PC-9 (cell line): ENCODE measurements at regions not wholly inside any gene's neighbourhood (a gene's known extent, or its start where the extent isn't known, plus 50 kb on each side); places are given as distances from the start of the nearest gene placed in this dataset.

Source experiments
- BruUV-seq: library from RNA; stranded (reverse); fragments of 400-500 nt; replicated peaks from 2 replicates; lab custom pipeline; 2021; lab: Mats Ljungman, UMichigan
- CTCF ChIA-PET: fragments of 300-600 bp; sonication (Branson Sonifier 250); formaldehyde crosslinking; loops from one replicate; lab custom pipeline; 2022; ENCODE audit warnings: antibody characterized with exemption; lab: Charles Lee
- POLR2A ChIA-PET: fragments of 300-600 bp; sonication (Branson Sonifier 250); formaldehyde crosslinking; loops from one replicate; lab custom pipeline; 2022; ENCODE audit warnings: antibody characterized with exemption; ENCODE audit not compliant: unreplicated experiment; lab: Charles Lee
- DNase-seq, 2 experiments: peaks; one replicate each; pipeline versions ENCODE4 v3.0.0 to v3.0.0-alpha.2; 2015 to 2022; ENCODE audit warnings: mixed read lengths in 1 of 2
- H2AFZ ChIP-seq: fragments of 200-600 bp; sonication (generic); 2 replicates; pipeline ENCODE4 v1.8.1; 2017; ENCODE audit warnings: antibody characterized with exemption
- H3F3A ChIP-seq: fragments of 200-600 bp; sonication (generic); 2 replicates; pipeline ENCODE4 v1.8.1; 2017; ENCODE audit warnings: antibody characterized with exemption, mild to moderate bottlenecking, low read depth; ENCODE audit not compliant: insufficient read depth
- H3K27ac ChIP-seq: fragments of 200-600 bp; sonication (generic); 2 replicates; pipeline ENCODE4 v1.6.1; 2016; ENCODE audit warnings: mixed run types
- H3K27me3 ChIP-seq: fragments of 200-600 bp; sonication (generic); 2 replicates; pipeline ENCODE4 v1.6.1; 2016; ENCODE audit warnings: low read depth, mixed run types; ENCODE audit not compliant: insufficient read depth
- H3K36me3 ChIP-seq: fragments of 200-600 bp; sonication (generic); 2 replicates; pipeline ENCODE4 v1.6.1; 2016; ENCODE audit warnings: low read depth, mixed run types
- H3K4me1 ChIP-seq: fragments of 200-600 bp; sonication (generic); replicated peaks from 2 replicates; pipeline ENCODE4 v1.6.1; 2016; ENCODE audit warnings: mixed run types; ENCODE audit not compliant: insufficient read depth
- H3K4me2 ChIP-seq: fragments of 200-600 bp; sonication (generic); 2 replicates; pipeline ENCODE4 v1.6.1; 2017; ENCODE audit warnings: mixed run types
- H3K4me3 ChIP-seq: fragments of 200-600 bp; sonication (generic); 2 replicates; pipeline ENCODE4 v1.6.1; 2016; ENCODE audit warnings: mixed run types
- H3K79me2 ChIP-seq: fragments of 200-600 bp; sonication (generic); 2 replicates; pipeline ENCODE4 v1.6.1; 2017; ENCODE audit warnings: low read depth, mixed run types
- H3K9me2 ChIP-seq: fragments of 200-600 bp; sonication (generic); 2 replicates; pipeline ENCODE4 v1.8.1; 2017; ENCODE audit warnings: mild to moderate bottlenecking; ENCODE audit not compliant: insufficient read depth
- H3K9me3 ChIP-seq: fragments of 200-600 bp; sonication (generic); 2 replicates; pipeline ENCODE4 v1.8.1; 2016; ENCODE audit warnings: low read depth; ENCODE audit not compliant: insufficient read depth
- H4K20me1 ChIP-seq: fragments of 200-600 bp; sonication (generic); 2 replicates; pipeline ENCODE4 v1.8.1; 2017; ENCODE audit not compliant: insufficient read depth
- EZH2 ChIP-seq: fragments of 200-600 bp; sonication (generic); IDR thresholded peaks from 2 replicates; pipeline ENCODE4 v1.8.0; 2017; ENCODE audit warnings: antibody characterized with exemption, low read depth
- intact Hi-C: fragments of 100-400 bp; cut with micrococcal nuclease; formaldehyde crosslinking; loops from one replicate; pipeline ENCODE4 v1.10.0; 2022; ENCODE audit not compliant: unreplicated experiment
- TF ChIP-seq, protein P1 (sequence below): fragments of 200-600 bp; sonication (generic); conservative IDR thresholded peaks from 2 replicates; pipeline ENCODE4 v1.6.1; 2017; ENCODE audit warnings: mixed run types, antibody characterized with exemption, mild to moderate bottlenecking, moderate library complexity

DNA sequence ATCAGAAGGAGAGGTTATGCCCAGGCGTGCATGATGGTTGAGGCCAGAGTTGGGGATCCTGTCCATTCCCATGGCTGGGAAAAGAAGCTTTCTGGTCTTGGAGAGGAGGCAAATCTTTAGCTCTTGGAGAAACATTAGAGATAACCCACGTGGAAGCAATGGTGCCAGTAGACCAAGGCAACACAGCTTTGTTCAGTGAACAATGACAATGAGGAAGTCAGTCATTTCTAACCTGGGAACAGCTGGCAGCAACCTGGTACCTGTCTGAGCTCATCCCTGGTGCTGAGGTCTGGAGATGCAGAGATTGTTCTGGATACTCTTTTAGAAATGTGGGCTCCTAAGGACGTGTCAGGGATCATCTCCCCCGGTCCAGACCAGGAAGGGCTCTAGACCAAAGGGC, 76.7 kb upstream of the PAX1 start:
- CTCF ChIA-PET = no interaction called here
- Histone ChIP-seq H2AFZ (no peak overlapping the region), H3K79me2 (no peaks in the 10 kb centered on the region), H3K4me2 (no peak overlapping the region), H3K27ac (no peak overlapping the region), H3K36me3 (no peaks in the 10 kb centered on the region), H3F3A (no peaks in the 10 kb centered on the region), H3K9me3 (no peaks in the 10 kb centered on the region), H3K4me3 (no peak overlapping the region), H3K4me1 (no peaks in the 10 kb centered on the region), H4K20me1 (no peaks in the 10 kb centered on the region), H3K27me3 (peaks cover 26% of the 10 kb centered on the region; the same call in 1 of the 2 replicates), H3K9me2 (no peaks in the 10 kb centered on the region)
- no peak for DNase-seq
- TF ChIP-seq, protein P1, sequence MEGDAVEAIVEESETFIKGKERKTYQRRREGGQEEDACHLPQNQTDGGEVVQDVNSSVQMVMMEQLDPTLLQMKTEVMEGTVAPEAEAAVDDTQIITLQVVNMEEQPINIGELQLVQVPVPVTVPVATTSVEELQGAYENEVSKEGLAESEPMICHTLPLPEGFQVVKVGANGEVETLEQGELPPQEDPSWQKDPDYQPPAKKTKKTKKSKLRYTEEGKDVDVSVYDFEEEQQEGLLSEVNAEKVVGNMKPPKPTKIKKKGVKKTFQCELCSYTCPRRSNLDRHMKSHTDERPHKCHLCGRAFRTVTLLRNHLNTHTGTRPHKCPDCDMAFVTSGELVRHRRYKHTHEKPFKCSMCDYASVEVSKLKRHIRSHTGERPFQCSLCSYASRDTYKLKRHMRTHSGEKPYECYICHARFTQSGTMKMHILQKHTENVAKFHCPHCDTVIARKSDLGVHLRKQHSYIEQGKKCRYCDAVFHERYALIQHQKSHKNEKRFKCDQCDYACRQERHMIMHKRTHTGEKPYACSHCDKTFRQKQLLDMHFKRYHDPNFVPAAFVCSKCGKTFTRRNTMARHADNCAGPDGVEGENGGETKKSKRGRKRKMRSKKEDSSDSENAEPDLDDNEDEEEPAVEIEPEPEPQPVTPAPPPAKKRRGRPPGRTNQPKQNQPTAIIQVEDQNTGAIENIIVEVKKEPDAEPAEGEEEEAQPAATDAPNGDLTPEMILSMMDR = no peak
- TF ChIP-seq EZH2 = no peak
- intact Hi-C loops = no loop called here
- POLR2A ChIA-PET = no interaction called here
- no TSS peak for BruUV-seq

GRCh38 chr20:21623781-21624094, 81.7 kb upstream of the PAX1 start:
- intact Hi-C loops = no loop called here
- no peak overlapping the region for H3K4me3 ChIP-seq
- H4K20me1 ChIP-seq = no peaks in the 10 kb centered on the region
- no peak for DNase-seq
- H2AFZ ChIP-seq = no peak overlapping the region
- peaks cover 22% of the 10 kb centered on the region; the same call in 1 of the 2 replicates for H3K27me3 ChIP-seq
- H3K4me1 ChIP-seq = no peaks in the 10 kb centered on the region
- TF ChIP-seq EZH2 = no peak
- TF ChIP-seq, protein P1 = no peak
- no peaks in the 10 kb centered on the region for H3K9me3 ChIP-seq
- no peaks in the 10 kb centered on the region for H3F3A ChIP-seq
- no peak overlapping the region for H3K4me2 ChIP-seq
- BruUV-seq = no TSS peak
- POLR2A ChIA-PET = no interaction called here
- CTCF ChIA-PET = no interaction called here
- H3K36me3 ChIP-seq = no peaks in the 10 kb centered on the region
- H3K79me2 ChIP-seq = no peaks in the 10 kb centered on the region
- H3K27ac ChIP-seq = no peak overlapping the region
- H3K9me2 ChIP-seq = no peaks in the 10 kb centered on the region

DNA sequence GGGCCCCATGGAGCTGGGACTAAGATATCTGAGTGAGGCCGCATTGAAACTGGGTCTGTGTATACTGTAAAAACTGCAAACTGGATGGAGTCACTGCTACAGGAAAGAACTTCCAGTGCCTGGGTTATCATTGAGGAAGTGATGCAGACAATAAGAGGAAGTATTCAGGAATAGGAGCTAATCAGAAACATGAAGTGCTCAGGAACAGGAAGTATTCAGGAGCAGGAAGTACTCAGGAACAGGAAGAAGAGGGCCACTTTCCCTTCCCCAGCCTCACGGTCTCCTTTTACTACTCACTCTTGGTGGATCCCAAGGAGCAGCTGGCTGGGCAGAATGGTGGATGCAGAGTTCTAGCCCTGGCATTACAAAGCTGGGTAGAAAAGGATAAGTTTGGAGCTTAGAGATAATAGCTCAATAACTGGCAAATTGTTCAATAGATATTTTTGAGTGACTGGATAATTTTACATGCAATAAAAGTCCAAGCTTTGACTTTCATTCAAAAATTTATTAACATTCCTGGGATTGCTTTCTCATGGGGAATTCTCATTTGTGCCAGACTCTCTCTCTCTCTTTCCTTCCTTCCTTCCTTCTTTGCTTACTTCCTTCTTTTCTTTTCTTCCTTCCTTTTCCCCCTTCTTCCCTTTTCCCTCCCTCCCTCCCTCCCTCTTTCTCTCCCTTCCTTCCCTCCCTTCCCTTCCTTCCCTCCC, 82.2 kb upstream of the PAX1 start:
- Histone ChIP-seq H3K9me3 (no peaks in the 10 kb centered on the region), H3K27me3 (peaks cover 21% of the 10 kb centered on the region; the same call in 1 of the 2 replicates), H3K27ac (no peak overlapping the region), H3K79me2 (no peaks in the 10 kb centered on the region), H3K4me3 (no peak overlapping the region), H4K20me1 (no peaks in the 10 kb centered on the region), H3K9me2 (no peaks in the 10 kb centered on the region), H3F3A (no peaks in the 10 kb centered on the region), H3K4me2 (no peak overlapping the region), H3K36me3 (no peaks in the 10 kb centered on the region), H2AFZ (no peak overlapping the region), H3K4me1 (no peaks in the 10 kb centered on the region)
- TF ChIP-seq, protein P1 = no peak
- TF ChIP-seq EZH2 = no peak
- ChIA-PET POLR2A (no interaction called here), CTCF (no interaction called here)
- BruUV-seq = no TSS peak
- DNase-seq = no peak
- intact Hi-C loops = no loop called here
